Mesenteric fat pad (tissue), 1 donor: ENCODE measurements at regions not wholly inside any gene's neighbourhood (a gene's known extent, or its start where the extent isn't known, plus 50 kb on each side); places are given as distances from the start of the nearest gene placed in this dataset.

ENCODE experiments used
- DNase-seq: peaks from one replicate; pipeline ENCODE4 v3.0.0-alpha.2; 2020; ENCODE audit warnings: low spot score
- donor health status: DM: yes; HTN: yes; CAD: no.

GRCh38 chr5:98042521-98042920, 730.9 kb upstream of the RGMB start:
- no peak for DNase-seq

GRCh38 chr5:98042961-98043360, 730.5 kb upstream of the RGMB start:
- no peak for DNase-seq

GRCh38 chr5:98050583-98050982, 722.9 kb upstream of the RGMB start:
- DNase-seq, result no peak

- no peak for DNase-seq
These were observed 720.3 kb upstream of the RGMB start for GRCh38 chr5:98053170-98053569.

GRCh38 chr5:98060148-98060547, 713.3 kb upstream of the RGMB start:
- no peak for DNase-seq

- DNase-seq, result no peak
These were observed 709.3 kb upstream of the RGMB start for GRCh38 chr5:98064118-98064685.

GRCh38 chr5:98065261-98065909, 708.1 kb upstream of the RGMB start:
- DNase-seq, result no peak

- no peak for DNase-seq
These were observed 706.6 kb upstream of the RGMB start for GRCh38 chr5:98066910-98067309.

- DNase-seq, result no peak
These were observed 703.5 kb upstream of the RGMB start for GRCh38 chr5:98069876-98070512.

- DNase-seq, result no peak
These were observed 700.5 kb upstream of the RGMB start for GRCh38 chr5:98072921-98073320.

- no peak for DNase-seq
These were observed 697.0 kb upstream of the RGMB start for GRCh38 chr5:98076501-98076900.

GRCh38 chr5:98085593-98085992, 687.9 kb upstream of the RGMB start:
- DNase-seq, result no peak

GRCh38 chr5:98095072-98095471, 678.4 kb upstream of the RGMB start:
- no peak for DNase-seq

GRCh38 chr5:98096155-98096554, 677.3 kb upstream of the RGMB start:
- DNase-seq, result no peak

- no peak for DNase-seq
These were observed 673.9 kb upstream of the RGMB start for GRCh38 chr5:98099448-98100105.

GRCh38 chr5:98101131-98101530, 672.3 kb upstream of the RGMB start:
- DNase-seq, result no peak

- no peak for DNase-seq
These were observed 670.5 kb upstream of the RGMB start for GRCh38 chr5:98102936-98103335.

- no peak for DNase-seq
These were observed 669.7 kb upstream of the RGMB start for GRCh38 chr5:98103807-98104206.

- DNase-seq, result no peak
These were observed 668.8 kb upstream of the RGMB start for GRCh38 chr5:98104454-98105188.

GRCh38 chr5:98105681-98106080, 667.8 kb upstream of the RGMB start:
- DNase-seq, result no peak

GRCh38 chr5:98106116-98107031, 667.1 kb upstream of the RGMB start:
- no peak for DNase-seq
